Left lung (tissue), 4 donors: ENCODE measurements at regions not wholly inside any gene's neighbourhood (a gene's known extent, or its start where the extent isn't known, plus 50 kb on each side); places are given as distances from the start of the nearest gene placed in this dataset.

ENCODE experiments used
- ATAC-seq: fragments of 200-7000 bp; cut with Tn5 transposase; one replicate; pipeline ENCODE4 v1.9.1; 2020; ENCODE audit warnings: moderate library complexity
- DNase-seq, 4 donors: peaks; one replicate each; pipeline ENCODE4 v3.0.0-alpha.2; 2013 to 2020
- H3K27ac ChIP-seq, 2 donors: fragments of 200-600 bp; sonication (generic) in 1 of 2; one replicate each; pipeline versions ENCODE4 v1.5.0 to v1.8.0; 2020 to 2021
- H3K27me3 ChIP-seq, 2 donors: fragments of 200-600 bp; sonication (generic) in 1 of 2; one replicate each; pipeline versions ENCODE4 v1.5.0 to v1.8.0; 2020 to 2021
- H3K36me3 ChIP-seq, 2 donors: fragments of 200-600 bp; sonication (generic) in 1 of 2; one replicate each; pipeline versions ENCODE4 v1.5.0 to v1.8.0; 2020 to 2021
- H3K4me1 ChIP-seq, 2 donors: fragments of 200-600 bp; one replicate each; pipeline ENCODE4 v1.8.0; 2021
- H3K4me3 ChIP-seq, 2 donors: fragments of 200-600 bp; sonication (generic) in 1 of 2; one replicate each; pipeline versions ENCODE4 v1.5.0 to v1.8.0; 2020 to 2021; ENCODE audit warnings: mild to moderate bottlenecking in 1 of 2
- H3K9me3 ChIP-seq, 2 donors: fragments of 200-600 bp; sonication (generic) in 1 of 2; one replicate each; pipeline versions ENCODE4 v1.5.0 to v1.8.0; 2020 to 2021
- CTCF ChIP-seq, 2 donors: fragments of 200-600 bp; sonication (generic) in 1 of 2; IDR thresholded peaks; one replicate each; pipeline versions ENCODE4 v1.5.0 to v1.8.0; 2021; ENCODE audit warnings: antibody characterized with exemption in 2 of 2
- intact Hi-C, 2 donors: fragments of 100-400 bp; cut with DNase I; formaldehyde crosslinking; loops; one replicate each; pipeline versions ENCODE4 v1.11.2 to v1.14.2; 2022
- donor health status: DM: no; HTN: yes; CAD: no.
- donor health status: DM: no; HTN: no; CAD: no.

GRCh38 chr2:62307469-62308389 is 111.8 kb downstream of the B3GNT2 start:
- no peak for DNase-seq
- TF ChIP-seq CTCF (IDR thresholded peaks at IDR 0.05), result no peak
- Histone ChIP-seq H3K36me3 (no peaks in the 10 kb centered on the region), H3K27ac (peak overlapping the region; percentile 36 to 75), H3K4me1 (peaks cover 0 to 60% of the 10 kb centered on the region in 2 donors), H3K4me3 (no peak overlapping the region), H3K27me3 (no peaks in the 10 kb centered on the region), H3K9me3 (no peaks in the 10 kb centered on the region)
- intact Hi-C loops, result no loop called here
- peak; percentile 46 for ATAC-seq

GRCh38 chr2:62306751-62307468 is 111.0 kb downstream of the B3GNT2 start:
- H3K36me3 ChIP-seq, result no peaks in the 10 kb centered on the region
- H3K27me3 ChIP-seq, result no peaks in the 10 kb centered on the region
- TF ChIP-seq CTCF (IDR thresholded peaks at IDR 0.05), result no peak
- ATAC-seq (peak; percentile 65), DNase-seq (peak in 2 of 4 donors; percentile 41 to 49)
- intact Hi-C loops, result no loop called here
- H3K27ac ChIP-seq, result peak overlapping the region; percentile 36 to 75
- H3K4me3 ChIP-seq, result no peak overlapping the region
- peaks cover 0 to 64% of the 10 kb centered on the region in 2 donors for H3K4me1 ChIP-seq
- no peaks in the 10 kb centered on the region for H3K9me3 ChIP-seq

- Histone ChIP-seq H3K36me3 (no peaks in the 10 kb centered on the region), H3K9me3 (no peaks in the 10 kb centered on the region), H3K27ac (peak overlapping the region in 1 of 2 donors; percentile 83), H3K4me3 (no peak overlapping the region), H3K27me3 (no peaks in the 10 kb centered on the region), H3K4me1 (peaks cover 0 to 64% of the 10 kb centered on the region in 2 donors)
- no peak for TF ChIP-seq CTCF (IDR thresholded peaks at IDR 0.05)
- intact Hi-C loops, result no loop called here
- ATAC-seq, result no peak
- no peak for DNase-seq
These were observed 109.7 kb downstream of the B3GNT2 start for GRCh38 chr2:62305421-62306176.

- Histone ChIP-seq H3K27ac (peak overlapping the region; percentile 29 to 83), H3K9me3 (no peaks in the 10 kb centered on the region), H3K27me3 (no peaks in the 10 kb centered on the region), H3K36me3 (no peaks in the 10 kb centered on the region), H3K4me1 (peaks cover 0 to 57% of the 10 kb centered on the region in 2 donors), H3K4me3 (no peak overlapping the region)
- peak; percentile 62 for ATAC-seq
- intact Hi-C loops, result no loop called here
- TF ChIP-seq CTCF (IDR thresholded peaks at IDR 0.05), result no peak
- DNase-seq, result peak in 2 of 4 donors; percentile 80 to 85
These were observed 108.8 kb downstream of the B3GNT2 start for GRCh38 chr2:62304429-62305417.
